Loucy (cell line): ENCODE measurements at regions not wholly inside any gene's neighbourhood (a gene's known extent, or its start where the extent isn't known, plus 50 kb on each side); places are given as distances from the start of the nearest gene placed in this dataset.

Experiments
- CTCF ChIP-seq: fragments of 200-600 bp; sonication (generic); conservative IDR thresholded peaks from 2 replicates; pipeline ENCODE4 v1.5.1; 2014; ENCODE audit warnings: mild to moderate bottlenecking, antibody characterized with exemption, low read length
- EZH2phosphoT487 ChIP-seq: fragments of 200-600 bp; IDR thresholded peaks from 2 replicates; pipeline ENCODE4 v1.6.1; 2018; ENCODE audit warnings: antibody characterized with exemption, mild to moderate bottlenecking, moderate library complexity, borderline replicate concordance

GRCh38 chr2:60371681-60372080, 181.8 kb downstream of the BCL11A start:
- TF ChIP-seq EZH2phosphoT487 (no peak), CTCF (no peak)
